GM18511 (cell line): ENCODE measurements at regions not wholly inside any gene's neighbourhood (a gene's known extent, or its start where the extent isn't known, plus 50 kb on each side); places are given as distances from the start of the nearest gene placed in this dataset.

Source experiments
- ATAC-seq: cut with Tn5 transposase; IDR thresholded peaks from one replicate; pipeline ENCODE4 v1.9.1; 2021; ENCODE audit warnings: mild to moderate bottlenecking, moderate library complexity; ENCODE audit not compliant: unreplicated experiment

- ATAC-seq, result no peak
These were observed 502.9 kb downstream of the BRD1 start for GRCh38 chr22:49324527-49325491.

- ATAC-seq, result no peak
These were observed 503.8 kb downstream of the BRD1 start for GRCh38 chr22:49323751-49324415.

GRCh38 chr22:49322861-49323622, 504.6 kb downstream of the BRD1 start:
- ATAC-seq, result no peak

- no peak for ATAC-seq
These were observed 505.4 kb downstream of the BRD1 start for GRCh38 chr22:49322231-49322630.

GRCh38 chr22:49321477-49322055, 506.1 kb downstream of the BRD1 start:
- ATAC-seq, result no peak

- ATAC-seq, result no peak
These were observed 506.8 kb downstream of the BRD1 start for GRCh38 chr22:49320714-49321476.

GRCh38 chr22:49317369-49317768, 510.3 kb downstream of the BRD1 start:
- ATAC-seq, result no peak

- ATAC-seq, result no peak
These were observed 515.1 kb downstream of the BRD1 start for GRCh38 chr22:49312601-49313000.

- ATAC-seq, result no peak
These were observed 517.3 kb downstream of the BRD1 start for GRCh38 chr22:49310354-49310753.

GRCh38 chr22:49308300-49308699, 519.4 kb downstream of the BRD1 start:
- no peak for ATAC-seq

GRCh38 chr22:49307870-49308269, 519.8 kb downstream of the BRD1 start:
- no peak for ATAC-seq

GRCh38 chr22:49307481-49307830, 520.2 kb downstream of the BRD1 start:
- no peak for ATAC-seq

GRCh38 chr22:49306632-49307480, 520.8 kb downstream of the BRD1 start:
- no peak for ATAC-seq

GRCh38 chr22:49305966-49306631, 521.6 kb downstream of the BRD1 start:
- ATAC-seq, result no peak

GRCh38 chr22:49305214-49305965, 522.3 kb downstream of the BRD1 start:
- no peak for ATAC-seq

- ATAC-seq, result no peak
These were observed 523.8 kb downstream of the BRD1 start for GRCh38 chr22:49303781-49304461.

- no peak for ATAC-seq
These were observed 524.5 kb downstream of the BRD1 start for GRCh38 chr22:49303061-49303735.
